ENCODE measurements at regions not wholly inside any gene's neighbourhood (a gene's known extent, or its start where the extent isn't known, plus 50 kb on each side); places are given as distances from the start of the nearest gene placed in this dataset.
"Not testable (repeated sequence)": the region's sequence is repeated elsewhere in the genome, so short reads cannot be mapped to it uniquely, and the experiment has no call there.

DNA sequence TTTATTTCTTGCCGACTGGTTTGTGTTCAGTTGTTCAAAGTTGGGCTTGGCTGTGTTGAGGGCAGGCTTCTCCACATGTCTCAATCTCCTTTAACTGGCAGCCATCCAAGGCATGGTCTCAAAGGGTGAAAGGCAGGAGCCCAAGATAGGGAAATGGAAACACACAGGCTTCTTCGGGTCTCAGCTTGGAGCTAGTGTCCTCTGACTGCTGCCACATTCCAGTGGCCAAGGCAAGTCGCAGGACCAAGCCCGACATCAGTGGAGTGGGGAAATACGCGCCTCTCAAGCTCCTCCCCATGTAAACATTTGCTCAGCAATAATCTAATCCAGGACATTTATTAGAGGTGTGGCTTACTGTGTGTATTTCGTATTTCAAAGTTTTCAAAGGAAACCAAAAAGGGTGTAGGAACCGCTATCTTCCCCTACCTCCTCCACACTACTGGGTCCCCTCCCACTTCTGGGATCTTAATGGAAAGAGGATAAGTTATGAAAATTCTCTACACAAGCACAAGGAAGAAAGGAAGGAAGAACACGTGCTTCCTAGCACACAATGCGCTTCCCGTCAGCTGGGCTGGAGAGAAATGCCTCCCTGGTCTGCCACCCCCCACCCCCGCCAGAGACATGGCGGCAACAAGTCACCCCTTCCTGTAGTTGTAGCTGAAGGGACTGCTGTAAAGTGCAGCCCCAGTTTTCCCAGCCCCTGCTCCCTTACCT, 181.7 kb downstream of the FAM43A start:
- no peak for DNase-seq (ENCODE audit: low spot score)

- DNase-seq (ENCODE audit: low spot score), result no peak
Measured at GRCh38 chr3:194868831-194869230, 183.1 kb downstream of the FAM43A start.

- DNase-seq (ENCODE audit: low spot score), result no peak
Measured at GRCh38 chr3:194869482-194870169, 183.9 kb downstream of the FAM43A start.

GRCh38 chr3:194870394-194871110, 184.9 kb downstream of the FAM43A start:
- DNase-seq (ENCODE audit: low spot score), result no peak

- DNase-seq (ENCODE audit: low spot score), result peak; percentile 90
Measured at GRCh38 chr3:194871143-194871863, 185.6 kb downstream of the FAM43A start.

DNA sequence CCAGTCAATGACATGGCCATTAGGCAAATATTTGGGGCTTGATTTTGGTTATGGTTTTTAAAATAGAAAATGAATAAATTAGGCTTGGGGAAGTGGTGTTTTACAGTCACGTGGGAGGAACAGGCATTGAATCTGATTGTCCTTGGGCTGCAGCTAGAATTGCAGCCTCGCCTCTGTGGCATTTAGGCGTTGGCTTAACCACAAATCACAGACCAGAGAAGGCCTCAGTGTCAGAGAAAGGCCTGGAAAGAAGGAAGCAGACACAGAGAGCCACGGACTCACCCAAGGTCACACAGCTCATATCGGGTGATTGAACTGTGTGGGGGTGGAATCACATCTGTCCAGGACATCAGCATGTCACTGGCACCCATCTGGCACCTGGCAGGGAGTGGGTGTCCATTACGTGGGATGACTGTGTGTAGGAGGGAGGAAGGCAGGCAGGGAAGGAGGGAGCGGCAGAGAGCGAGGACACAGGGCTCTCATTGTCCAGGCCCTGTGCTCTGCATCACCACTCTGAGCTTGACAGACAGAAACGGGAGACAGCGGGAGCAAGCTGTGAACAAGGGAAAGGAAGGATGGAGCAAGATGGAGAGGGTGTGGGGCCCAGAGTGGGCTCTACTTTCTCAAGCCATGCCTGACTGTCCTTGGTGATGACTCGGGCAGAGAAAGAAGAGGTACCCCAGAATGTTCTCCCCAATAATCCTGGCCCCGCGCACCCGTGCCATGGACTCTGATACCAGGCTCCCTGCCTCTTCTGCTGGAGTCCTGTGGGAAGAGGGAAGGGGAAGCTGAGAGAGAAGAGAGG, 186.4 kb downstream of the FAM43A start:
- DNase-seq (ENCODE audit: low spot score), result no peak

GRCh38 chr3:194872669-194872977, 186.9 kb downstream of the FAM43A start:
- no peak for DNase-seq (ENCODE audit: low spot score)

GRCh38 chr3:194873474-194873873, 187.8 kb downstream of the FAM43A start:
- not testable (repeated sequence) for DNase-seq (ENCODE audit: low spot score)

DNA sequence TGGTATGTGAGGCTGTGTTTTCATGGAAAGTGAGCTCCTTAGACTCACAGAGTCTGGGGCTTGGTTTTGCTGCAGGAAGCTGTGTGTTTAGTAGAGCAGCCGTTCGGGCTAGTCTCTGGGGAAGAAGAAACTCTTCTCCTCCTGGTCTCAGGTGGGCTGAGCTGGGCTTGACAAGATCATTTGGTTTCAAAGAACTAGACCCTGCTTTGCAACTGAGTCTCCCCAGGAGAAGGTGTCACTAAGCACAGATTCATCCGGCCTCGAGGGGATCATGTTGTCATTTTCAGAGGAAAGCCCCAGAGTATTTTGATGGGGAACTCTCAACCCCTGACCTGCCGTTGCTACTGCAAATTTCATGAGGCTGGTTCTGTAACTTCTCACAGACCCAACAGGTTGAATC, 188.5 kb downstream of the FAM43A start:
- DNase-seq (ENCODE audit: low spot score), result no peak

- DNase-seq (ENCODE audit: low spot score), result no peak
Measured at GRCh38 chr3:194874783-194875182, 189.1 kb downstream of the FAM43A start.

DNA sequence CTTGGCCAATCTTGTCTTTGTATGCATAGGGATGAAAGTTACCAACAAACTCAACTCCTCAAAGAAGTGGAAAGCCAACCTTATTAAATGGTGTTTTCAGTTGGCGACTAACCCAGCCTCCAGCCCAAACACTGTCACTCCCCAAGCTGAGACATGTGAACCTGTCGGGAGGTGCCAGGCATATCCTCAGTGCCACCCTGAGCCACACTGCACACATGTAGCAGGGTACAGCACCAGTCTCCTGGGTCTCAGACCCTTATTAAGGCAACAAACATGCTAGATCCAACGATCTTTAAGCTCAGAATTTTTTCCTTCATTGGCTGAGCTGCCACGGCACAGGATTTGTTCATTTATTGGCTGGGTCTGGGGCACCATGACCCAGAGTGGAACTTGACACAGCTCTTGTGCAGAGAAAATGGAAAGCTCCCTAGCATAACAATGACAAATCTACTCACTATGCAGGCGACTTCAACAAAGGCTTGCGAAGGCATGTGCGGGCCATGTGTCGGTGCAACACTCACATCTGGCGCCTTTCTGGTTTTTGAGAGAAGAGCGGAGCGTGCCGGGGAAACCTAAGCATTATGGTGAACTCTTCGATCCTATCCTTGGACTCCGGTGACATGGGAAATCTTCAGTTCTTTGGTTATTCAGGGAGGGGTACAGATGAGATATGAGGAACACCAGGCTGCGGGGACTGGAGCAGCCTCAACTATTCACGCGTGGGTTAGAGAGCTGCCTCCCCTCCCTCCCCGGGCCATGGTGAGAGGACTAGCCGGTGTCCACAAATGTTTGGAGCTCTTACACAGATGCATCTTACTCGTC, 190.1 kb downstream of the FAM43A start:
- DNase-seq (ENCODE audit: low spot score), result no peak

- no peak for DNase-seq (ENCODE audit: low spot score)
Measured at GRCh38 chr3:194876403-194877095, 190.9 kb downstream of the FAM43A start.

- no peak for DNase-seq (ENCODE audit: low spot score)
Measured at GRCh38 chr3:194877291-194878119, 191.8 kb downstream of the FAM43A start.

DNA sequence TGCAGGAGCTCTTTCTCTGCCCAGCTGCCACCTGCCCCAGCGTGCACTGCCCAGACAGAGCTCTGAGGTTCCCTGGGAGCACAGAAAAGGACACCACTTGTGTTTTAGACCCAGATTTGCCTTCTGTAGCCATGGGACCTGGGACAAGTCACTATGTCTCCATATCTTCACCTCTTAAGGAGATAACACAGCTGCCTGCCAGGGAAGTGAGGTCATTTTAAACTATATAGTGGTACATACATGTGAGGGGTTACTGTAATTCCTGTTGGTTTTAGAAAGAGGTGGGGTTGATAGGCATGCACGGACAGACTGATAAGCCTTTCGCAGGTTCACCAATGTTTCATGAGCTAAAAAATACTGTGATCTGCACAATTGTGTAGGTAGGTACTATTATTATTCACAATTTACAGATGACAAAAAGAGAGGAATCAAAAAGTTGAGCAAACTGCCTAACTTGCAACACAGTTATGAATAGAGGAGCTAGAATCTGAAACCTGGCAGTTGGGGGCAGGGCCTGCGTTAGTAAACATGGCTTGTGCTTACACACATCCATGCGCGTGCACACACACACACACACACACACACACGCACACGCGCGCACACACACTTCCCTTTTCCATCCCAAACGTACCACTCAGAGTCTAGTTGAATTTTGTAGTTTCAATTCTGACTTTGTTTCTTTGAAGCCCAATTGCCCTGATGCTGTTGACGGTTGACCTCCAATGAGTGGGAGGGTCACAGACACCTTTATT, 193.6 kb downstream of the FAM43A start:
- DNase-seq (ENCODE audit: low spot score), result no peak

DNA sequence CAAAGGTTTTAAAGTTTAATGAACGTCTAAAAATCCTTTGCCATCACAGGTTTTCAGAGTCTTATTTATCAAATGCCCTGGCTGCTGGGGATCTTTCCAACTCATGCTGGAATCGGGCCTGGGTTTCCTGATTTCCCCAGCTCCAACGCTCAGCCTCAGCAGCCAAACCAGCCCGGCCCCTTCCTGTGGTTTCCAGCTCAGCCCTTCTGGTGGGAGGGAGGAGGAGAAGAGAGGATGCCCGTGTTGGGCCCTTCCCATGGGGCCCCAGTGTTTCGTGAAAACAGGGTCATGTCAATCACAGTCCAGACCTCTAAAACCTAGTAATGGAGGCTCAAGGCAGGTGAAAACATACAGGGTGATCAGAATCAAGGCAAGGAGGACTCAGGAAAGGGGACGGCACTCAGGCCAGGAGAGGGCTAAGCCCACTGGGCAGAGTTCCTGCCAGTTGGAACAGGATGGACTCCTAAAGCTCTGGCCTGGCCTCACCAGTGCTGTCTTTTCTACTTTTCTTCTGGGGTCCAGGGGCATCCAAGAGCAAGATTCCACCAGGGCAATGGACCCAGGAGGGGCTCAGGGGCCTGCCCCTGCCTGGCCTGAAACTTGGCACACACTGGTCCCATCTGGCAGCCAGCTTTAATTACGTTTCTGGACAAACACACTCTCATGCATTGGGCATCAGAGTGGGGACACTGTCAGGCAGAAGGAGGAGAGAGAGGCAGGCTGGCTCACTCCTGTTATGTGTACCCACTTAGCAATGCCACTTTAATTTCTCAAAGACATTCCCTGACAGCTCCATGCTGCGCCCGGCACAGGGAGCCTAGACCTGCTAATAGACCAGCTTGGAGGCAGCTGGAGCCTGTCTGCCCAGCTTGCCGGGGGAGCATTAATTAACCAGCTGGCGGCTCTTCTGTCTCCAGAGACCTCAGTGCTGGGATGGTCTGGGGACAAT, 194.6 kb downstream of the FAM43A start:
- DNase-seq (ENCODE audit: low spot score), result peak; percentile 90

DNA sequence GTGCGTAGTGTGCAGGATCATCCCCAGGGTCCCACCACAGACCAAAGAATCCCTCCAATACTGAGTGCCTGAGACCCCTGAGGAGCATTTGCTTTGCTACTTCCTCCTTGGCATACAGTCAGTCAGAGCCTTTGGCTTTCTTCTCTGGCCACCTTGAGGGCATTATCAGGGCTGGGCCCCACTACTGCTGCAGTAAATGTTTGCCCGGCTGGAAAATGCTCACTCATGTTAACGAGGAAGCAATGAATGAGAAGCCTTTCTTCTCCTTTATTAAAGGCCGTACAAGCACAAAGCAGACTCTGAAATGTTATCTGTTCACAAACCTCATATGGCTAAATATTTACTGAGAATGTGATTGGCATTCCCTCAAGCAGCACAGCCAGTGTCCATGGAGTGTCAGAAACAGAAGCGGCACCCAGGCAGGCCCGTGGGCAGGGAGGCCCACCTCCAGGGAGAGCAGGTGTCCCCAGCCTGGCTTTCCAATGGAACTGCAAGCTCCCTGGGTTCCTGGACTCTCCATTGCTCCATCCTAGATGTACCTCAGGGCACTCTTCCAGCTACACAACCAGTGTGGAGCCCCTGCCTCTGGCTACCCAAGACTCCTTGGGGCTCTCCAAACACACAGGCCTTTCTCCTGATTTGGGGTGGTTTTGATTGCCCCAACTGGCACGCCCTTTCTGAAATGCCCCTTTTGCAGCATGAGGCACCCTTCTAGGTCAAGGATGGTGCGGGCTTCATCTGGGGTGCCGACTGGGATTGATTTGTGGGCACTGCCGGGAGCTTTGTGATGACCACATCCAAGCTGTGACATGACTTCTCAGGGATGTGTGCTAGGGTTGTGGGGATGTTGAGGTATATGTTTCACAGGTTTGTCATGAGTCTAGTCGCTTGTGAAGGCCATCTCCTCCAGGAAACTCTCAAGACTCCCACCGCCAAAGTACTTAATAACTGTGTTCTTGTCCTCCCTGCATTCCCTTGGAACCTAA, 195.6 kb downstream of the FAM43A start:
- DNase-seq (ENCODE audit: low spot score), result no peak

Measured in D341Med (cell line).